ENCODE measurements at regions not wholly inside any gene's neighbourhood (a gene's known extent, or its start where the extent isn't known, plus 50 kb on each side); places are given as distances from the start of the nearest gene placed in this dataset.

DNA sequence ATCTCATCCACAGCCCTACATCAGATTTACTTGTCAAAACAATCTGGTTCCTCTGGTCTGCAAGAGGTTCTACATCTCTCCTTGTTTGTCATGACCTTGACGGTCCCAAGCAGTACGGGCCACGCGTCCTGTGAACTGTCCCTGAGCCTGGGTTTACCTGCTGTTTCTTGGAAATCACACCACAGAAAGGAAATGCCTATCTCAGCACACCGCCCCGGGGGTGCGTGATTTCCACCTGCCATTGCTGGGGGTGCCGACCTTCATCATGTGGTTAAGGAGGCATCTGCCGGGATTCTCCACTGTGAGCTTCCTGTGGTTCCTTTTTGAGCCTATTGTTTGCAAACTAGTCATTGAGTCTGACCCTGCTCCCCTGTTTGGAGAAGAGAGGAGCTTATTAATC, 1363.4 kb downstream of the BRD1 start:
- no peak for DNase-seq (ENCODE audit: low read depth)

DNA sequence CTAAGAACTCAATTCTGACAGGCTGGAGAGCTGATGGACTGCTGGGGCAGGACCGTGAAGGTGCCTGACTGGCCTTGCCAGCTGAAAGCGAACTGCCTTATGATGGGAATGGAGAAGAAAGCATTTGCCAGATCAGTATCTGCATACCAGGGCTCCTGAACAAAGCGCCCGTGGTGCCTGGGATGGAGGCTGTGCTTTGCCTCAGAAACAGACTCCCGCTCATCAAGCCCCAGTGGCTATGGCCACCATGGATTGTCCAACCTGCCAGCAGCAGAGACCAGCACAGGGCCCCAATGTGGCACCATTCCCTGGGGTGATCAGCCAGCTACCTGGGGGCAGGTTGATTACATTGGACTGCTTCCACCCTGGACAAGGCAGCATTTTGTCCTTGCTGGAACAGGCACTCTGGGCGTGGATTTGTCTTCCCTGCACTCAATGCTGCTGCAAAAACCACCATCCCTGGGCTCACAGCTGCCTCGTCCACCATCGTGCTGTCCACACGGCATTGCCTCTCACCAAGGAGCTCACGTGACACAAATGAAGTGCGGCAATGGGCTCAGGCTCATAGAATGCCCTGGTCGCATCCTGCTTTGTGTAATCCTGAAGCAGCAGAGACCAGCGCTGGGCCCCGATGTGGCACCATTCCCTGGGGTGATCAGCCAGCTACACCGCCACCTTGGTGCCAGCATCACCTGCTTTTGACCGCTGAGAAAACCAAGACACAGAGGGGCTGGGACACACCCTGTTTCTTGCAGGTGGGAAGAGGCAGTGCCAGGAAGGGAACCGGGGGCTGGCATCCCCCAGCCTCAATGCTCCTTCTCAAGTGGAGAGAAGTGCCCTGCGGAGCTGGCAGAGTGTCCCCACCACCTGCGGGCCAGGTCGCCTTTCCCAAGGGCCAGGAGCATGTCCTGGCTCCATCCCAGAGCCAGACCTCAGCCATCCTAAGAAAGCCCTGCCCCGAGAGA, 1367.5 kb downstream of the BRD1 start:
- no peak for DNase-seq (ENCODE audit: low read depth)

DNA sequence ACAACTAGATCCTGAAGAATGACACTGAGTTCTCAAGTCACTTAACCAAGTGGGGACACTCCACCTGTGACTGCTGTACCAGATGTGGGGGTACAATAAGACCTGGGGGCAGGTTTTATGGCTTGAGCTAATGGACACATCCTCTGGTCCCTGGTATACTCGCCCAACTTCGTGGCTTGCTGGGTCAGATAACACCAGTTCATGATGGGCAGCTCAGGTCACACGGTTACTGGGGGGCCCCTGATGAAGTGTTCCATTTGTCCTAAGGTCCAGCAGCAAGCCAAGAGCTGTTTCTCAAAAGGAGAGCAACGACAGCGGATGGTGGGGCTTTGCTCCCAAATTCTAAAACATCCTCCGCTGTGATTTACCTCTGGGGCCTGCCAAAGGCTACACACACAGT, 1368.4 kb downstream of the BRD1 start:
- DNase-seq (ENCODE audit: low read depth) = no peak

DNA sequence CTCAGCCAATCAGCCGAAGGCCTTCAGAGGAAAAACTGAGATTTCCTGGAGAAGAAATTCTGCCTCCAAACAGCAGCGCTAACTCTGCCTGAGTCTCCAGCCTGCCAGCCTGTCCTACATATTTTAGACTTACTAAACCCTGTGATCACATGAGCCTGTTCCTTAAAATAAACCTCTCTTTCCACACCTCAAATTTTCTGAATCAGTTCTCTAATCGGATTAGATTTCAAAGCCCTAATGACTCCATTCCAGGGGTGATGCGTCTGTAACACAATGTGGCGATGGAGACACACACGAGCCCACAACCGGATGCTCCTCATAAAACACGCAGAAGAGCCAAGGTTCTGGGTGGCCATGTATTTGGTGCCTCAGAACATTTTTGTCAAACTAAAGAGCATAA, 1371.2 kb downstream of the BRD1 start:
- DNase-seq (ENCODE audit: low read depth) = no peak

DNA sequence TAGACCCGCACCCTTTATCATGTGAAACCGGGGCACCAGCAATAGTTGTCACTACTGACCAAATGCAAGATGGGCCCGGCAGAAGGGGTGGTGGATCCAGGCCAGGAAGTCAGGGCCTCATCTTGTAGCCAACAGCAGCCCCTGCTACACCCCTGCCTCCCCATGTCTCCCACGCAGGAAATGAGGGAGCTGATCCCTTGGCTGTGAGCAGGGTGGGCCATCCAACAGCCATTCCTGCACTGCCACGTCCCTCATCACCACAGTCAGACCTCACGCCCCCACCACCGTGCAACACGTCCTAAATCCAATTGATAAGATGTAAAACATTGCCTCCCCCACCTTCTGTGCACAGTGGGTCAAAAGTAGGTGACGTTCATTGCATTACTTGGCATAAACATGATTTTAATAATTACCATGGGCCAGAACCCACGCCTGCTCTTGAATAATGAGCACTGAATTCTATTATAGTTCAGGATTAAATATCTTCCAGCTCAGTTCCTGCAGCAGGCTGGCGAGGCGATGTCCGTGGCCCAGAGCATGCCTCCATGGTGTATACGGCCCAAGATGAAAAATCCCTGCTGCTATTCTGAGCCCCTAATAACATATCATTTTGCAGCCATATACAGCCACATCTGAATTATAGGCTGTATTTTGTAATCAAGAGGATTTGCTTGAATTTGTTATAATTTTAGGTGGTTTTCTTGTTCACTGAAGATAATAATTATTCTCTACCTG, 1373.8 kb downstream of the BRD1 start:
- no peak for DNase-seq (ENCODE audit: low read depth)

DNA sequence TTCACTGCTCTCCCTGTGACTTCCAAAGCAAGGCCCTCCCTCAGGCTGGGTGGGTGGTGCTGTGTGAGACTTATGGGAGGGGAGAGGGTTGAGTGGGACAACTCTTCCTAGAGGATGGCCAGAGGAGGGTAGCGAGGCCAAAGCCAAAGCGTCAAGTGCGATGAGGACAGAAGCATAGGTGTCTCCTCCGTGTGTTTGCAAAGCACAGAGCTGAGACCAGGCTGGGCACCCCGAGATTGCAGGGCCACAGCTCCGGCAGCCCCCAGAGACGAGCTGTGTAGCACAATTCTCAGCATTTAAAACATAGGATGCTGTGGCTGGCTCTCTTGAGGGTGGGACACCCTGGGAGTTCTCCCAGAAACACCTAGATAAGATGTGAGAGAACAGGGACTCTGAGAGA, 1374.5 kb downstream of the BRD1 start:
- DNase-seq (ENCODE audit: low read depth) = no peak

DNA sequence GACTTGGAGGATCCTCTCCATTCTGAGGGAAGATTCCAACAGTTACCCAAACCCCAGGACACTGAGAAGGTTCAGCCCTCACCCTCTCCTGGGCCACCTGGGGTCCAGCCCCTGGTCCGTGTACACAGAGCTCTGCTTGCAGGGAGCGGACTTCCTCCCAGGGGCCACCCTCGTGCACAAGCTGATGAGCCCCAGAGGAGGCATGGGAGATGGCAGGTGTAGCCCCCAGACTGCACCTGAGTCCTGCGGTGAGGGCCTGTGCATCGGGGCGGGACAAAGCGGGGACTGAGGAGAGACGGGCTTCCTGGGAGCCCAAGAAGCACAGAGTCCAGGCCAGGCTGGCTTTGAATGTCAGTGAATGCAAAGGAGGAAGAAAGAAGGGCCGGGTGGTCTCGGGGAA, 1374.9 kb downstream of the BRD1 start:
- no peak for DNase-seq (ENCODE audit: low read depth)

DNA sequence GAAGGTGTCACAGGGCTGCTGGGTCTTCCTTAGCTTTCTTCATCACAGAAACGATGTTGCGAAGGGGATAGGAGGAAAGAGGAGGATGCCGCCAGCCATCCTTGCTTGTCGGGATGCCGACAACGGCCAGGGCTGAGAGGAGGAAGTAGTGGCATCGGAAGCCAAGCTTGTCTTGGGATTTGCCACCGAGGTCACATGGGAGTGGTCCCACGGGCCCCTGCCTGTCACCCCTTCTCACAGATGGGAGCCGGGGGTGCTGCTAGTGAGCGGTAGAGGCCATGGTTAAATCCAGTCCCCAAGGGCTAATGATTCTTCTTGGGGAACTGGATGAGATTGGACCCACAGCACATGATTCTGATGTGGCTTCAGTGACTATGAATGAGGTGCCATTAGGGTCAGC, 1375.8 kb downstream of the BRD1 start:
- no peak for DNase-seq (ENCODE audit: low read depth)

DNA sequence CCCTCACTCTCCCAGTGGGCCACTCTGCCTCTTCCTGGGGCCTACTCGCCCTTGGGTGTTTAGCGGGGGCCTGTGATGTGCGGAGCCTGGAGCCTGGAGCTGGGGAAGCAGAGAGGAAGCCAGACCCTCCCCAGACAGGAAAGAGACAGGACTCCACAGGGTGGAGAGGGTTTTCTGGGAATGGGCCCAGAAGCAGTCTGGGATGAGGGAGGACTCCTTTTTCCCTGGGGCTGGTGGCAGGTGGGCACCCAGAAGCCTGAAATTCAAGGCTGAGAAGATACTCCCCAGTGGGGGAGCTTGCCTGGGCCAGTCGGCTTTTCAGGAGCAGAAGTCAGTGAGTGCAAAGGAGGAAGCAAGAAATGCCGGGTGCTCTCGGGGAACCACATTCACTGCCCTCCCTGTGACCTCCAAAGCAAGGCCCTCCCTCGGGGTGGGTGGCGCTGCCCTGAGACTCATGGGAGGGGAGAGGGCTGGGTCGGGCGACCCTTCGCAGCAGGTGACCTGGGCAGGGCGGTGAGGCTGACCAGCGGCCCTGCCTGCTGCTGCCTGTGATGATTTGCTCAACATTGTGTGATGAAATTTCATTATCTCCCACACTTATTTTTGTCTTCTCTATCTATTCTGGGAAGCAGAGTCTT, 1377.4 kb downstream of the BRD1 start:
- DNase-seq (ENCODE audit: low read depth) = no peak

DNA sequence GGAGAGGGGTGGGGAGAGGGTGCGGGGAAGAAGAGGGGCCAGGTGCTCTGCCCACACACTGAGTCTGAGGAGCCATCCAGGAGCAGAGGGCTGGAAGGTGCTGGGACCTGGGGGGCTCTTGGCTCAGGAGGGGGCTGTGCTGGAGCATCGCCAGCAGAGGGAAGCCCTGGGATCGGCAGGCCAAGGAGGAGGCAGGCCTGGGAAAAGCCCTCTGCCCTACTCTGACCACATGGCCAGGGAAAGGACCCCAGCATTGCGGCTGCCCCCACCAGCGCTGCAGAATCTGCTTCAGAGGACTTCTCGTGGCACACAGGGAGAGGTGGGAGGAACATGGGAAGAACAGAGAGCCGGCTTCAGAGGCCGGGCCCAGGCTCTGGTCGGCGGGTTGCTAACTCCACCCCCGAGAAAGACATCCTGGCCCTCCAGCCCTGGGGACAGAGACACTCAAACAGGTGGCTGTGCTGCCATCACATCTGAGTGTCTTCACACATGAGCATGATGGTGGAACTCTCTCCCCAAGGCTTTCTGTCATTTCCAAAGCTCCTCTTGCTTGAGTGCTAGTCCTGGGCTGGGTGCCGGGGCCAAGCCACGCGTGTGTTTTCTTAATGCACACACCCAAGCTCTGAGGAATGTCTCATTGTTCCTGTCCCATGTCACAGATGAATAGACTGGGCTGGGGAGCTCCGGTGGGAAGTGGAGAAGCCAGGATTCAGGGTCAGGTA, 1378.0 kb downstream of the BRD1 start:
- DNase-seq (ENCODE audit: low read depth) = no peak

DNA sequence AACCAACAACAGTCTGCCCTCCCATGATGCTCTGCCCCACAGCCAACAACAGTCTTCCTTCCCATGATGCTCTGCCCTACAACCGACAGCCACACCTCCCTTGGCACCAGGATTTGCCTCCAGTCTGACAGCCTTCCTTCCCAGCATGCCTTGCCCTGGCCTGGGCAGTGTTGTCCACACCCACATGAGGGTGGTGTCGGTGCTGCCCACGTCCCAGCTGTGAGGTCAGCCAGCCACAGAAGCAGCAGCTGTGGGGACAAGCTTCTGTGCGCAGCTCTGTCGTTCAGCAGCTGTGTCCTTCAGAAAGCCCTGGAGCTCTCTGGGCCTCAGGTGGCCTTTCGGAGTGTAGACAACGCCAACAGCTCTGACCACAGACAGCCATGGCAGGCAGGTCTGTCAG, 1378.9 kb downstream of the BRD1 start:
- DNase-seq (ENCODE audit: low read depth) = no peak

DNA sequence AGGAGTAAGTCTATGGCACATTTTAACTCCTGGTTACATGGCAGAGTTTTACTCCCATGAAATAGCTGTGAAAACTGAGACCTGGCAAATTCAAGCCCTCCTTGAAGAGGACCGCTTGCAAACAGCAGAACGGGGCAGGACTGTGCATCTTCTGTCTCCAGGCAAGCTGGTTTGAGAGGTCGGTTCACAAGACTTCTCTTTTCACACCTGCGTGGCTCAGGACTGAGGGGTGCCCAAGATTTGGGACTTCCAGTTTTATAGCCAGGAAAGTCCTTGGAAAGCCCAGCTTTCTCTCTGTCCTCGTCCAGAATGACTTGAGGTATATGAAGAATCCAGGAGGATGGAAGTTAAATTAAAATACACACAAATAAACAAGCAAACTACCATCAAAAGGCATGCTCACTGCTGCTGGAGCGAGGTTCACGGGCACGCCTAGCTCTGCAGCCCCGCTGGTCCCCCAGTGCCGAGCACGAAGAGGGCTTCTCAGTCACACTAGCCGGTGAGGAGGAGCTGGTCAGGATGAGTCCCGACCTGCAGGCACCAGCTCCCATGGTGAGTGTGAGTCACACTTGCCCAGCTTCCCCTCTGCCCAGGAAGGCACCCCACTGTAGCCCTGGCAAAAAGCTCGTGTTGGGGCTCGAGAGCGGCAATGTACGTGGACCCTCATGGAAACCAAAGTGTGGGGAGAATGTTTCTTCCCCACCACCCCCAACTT, 1382.4 kb downstream of the BRD1 start:
- no peak for DNase-seq (ENCODE audit: low read depth)

DNA sequence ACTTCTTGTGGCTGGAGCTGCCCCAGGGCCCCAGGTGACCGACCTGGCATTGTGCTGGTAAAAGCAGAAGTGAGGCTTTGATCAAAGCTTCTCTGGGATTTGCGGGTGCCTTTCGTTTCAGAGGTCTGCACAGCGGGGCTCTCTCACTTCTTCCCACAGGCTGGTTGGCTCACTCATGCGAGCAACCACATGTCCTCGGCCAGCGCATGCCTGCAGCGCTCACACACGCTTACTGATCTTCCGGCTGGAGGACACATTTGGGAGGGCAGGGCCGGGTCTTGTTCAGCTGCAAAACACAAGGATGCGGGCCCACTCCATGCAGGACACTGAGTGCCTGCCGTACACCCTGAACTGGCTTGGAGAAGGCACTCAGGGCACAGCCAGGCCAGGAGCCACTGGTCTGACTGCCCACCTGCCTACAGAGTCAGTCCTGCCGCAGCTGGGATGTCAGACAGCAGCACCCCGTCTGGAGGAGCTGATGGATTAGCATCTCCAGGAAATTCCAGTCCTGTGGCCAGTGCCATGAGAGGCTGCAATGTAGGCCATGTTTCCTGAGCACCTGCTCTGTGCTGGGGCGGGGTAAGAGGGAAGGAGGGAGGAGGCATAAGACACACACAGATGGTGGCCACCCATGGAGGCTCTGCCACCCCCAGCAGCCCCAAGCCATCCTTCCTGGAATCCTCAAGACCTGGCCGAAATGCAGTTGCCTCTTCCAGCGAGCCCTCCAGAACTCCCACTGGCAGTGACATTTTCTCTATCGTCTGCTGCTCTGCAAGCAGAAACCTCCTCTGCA, 1383.2 kb downstream of the BRD1 start:
- no peak for DNase-seq (ENCODE audit: low read depth)

DNA sequence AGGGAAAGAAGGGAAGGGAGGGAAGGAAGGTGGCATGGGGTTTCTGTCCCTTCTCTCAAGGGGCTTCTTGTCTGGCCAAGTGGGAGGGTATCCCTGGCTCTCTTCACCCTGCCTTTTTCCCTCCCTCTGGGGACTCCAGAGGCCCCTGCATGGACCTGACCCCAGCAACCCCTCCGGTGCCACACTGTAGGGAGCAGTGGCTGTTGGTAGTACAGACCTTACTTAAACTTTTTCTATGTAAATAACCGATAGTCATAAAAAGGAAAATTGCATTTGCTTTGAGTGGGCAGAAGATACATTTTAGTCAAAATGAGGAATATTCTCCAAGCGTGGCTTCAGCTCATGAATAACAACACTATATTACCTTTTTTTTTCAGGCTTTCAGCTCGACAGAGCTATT, 1384.0 kb downstream of the BRD1 start:
- DNase-seq (ENCODE audit: low read depth) = no peak

DNA sequence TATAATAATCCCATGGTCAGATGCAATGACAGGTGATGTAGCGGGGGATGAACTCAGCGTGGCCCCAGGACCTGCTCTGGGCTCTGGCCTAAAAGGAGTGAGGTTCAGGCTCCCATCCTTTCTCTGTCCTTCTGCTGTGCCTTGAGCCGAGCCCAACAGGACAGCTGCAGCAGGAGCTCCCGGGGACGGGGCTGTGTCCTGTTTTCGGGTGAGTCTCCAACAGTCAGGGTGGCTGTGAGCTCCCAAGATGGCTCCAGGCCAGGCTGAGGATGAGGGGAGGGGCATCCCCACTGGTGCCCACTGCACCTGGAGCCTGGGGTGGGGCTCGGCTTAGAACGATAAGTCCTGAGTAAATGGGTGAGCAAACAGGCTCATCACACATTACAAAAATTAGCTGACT, 1385.0 kb downstream of the BRD1 start:
- DNase-seq (ENCODE audit: low read depth) = no peak

DNA sequence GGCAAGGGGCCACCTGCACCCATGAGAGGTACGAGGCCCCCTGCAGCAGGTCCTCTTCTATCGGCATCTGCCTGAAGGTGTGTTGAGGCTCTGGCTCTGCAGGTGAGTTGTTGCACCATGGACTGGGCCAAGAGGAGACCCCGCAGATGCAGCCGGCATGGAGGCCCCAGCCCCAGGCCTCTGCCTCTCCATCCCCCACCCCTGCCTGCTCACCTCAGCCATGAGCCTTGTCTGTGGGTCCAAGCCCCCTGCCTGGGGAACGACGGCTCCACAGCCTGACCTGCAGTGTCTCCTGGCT, 1386.2 kb downstream of the BRD1 start:
- no peak for DNase-seq (ENCODE audit: low read depth)

DNA sequence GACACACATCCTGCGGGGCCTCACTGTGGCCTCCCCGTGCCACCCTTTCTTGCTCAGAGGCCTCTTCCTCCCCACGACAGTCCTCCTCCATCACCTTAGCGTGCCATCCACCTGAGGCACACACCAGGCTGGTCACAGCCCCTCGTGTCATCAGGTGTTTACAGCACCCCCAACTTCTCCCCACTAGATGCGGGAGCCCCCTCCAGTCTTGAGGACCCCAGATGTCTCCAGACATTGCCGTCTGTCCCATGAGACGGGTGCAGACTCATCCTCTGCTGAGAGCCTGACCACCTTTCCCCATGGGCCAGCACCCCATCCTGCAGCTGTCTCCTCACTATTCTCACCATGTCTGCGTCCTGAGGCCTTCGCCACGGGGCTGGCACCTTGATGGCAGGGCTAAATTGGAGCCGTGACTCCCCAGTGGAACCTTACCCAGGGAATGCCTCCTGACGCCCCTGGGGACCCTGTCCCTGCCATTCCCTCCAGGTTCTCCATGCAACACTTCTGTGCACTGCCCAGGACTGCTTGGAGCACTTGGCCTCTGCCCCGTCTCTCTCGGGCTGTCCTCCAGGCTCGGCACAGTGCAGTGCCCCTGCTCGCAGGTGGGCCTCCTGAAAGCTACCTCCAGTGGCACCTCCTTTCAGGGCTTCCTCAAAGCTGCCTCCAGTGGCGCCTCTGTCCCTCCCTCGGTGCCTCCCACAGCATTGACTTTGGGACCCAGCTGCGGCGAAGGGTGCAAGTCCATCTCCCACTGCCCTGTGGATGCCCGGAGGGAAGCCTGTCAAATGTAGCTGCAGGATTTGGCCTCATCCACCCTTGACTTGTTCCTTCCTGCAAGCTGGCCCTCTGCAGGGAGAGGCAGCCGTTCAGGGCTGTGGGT, 1386.8 kb downstream of the BRD1 start:
- DNase-seq (ENCODE audit: low read depth) = no peak

DNA sequence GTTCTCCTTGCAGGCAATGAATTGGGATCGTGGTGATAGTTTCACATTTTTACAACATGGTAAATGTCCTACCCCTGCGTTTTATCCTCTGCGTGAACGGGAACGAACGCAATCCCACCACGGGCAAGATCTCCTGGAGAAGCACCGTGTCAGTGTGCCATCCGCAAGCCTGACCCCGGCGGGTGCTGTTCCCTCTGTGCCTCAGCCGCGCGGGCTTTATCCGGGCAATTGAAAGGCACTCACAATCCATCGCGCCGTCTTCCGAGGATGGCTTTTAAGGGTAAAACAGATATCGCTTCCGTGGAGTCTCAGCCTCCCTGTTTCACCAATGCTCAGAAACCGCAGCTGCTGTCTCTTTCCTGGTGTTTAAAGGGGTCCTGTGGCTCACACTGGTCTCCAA, 1387.5 kb downstream of the BRD1 start:
- DNase-seq (ENCODE audit: low read depth) = no peak

DNA sequence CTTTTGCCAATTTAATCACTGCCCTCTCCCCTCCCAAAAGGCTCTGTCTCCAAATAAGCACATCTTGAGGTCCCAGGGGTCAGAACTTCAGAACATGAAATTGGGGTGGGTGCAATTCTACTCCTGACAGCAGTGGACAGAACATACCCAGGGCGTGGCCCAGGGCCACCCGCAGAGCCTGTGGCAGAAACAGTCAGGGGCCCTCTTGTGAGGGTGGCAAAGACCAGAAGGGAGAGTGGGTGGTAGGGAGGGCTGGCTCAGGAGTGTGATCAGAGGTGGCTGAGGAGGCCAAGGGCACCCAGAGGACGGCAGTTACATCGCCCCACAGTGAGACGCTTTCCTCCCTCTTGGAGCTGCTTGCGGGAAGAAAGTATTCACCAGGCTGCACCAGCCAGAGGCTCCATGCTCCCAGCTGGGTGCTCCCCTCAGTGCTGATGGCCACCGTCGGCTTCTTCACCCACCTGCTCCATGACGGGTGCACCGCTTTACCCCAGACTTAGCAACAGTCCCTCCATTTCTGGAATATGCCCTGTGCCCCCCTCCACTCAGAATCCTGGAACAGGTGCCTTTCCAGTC, 1388.0 kb downstream of the BRD1 start:
- no peak for DNase-seq (ENCODE audit: low read depth)

Measured in stimulated activated CD8-positive, alpha-beta memory T cell treated with anti-CD3 and anti-CD28 coated beads, Interleukin-12 subunit alpha, Interleukin-12 subunit beta, amount 100 ng/mL, for 1 hour (primary cell).